ENCODE measurements at regions not wholly inside any gene's neighbourhood (a gene's known extent, or its start where the extent isn't known, plus 50 kb on each side); places are given as distances from the start of the nearest gene placed in this dataset.

DNA sequence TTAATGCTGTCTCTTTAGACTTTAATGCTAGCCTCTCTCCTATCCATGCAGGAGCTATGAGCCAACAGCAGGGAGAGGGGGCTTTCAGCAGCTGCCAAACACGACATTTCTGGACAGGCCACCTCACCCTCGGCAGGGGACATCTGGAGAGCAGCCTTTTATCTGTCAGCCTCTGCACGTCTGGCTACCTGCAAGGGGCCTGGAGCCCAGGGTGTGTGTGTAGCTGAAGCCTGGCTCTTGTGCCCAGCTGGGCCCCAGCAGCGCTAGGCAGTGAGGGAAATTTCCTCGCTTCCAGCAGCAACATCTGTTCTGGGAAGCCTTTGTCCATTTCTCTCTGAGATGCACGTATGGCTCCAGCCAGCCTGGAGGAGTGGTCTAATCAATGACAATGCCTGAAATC, 728.7 kb upstream of the ID2 start:
- Mint-ChIP-seq H3K4me1 (ENCODE audit: low read depth in 2 of 2) (no peaks in the 10 kb centered on the region), H3K27ac (no peak overlapping the region), H3K9me3 (no peaks in the 10 kb centered on the region), H3K4me3 (no peak overlapping the region), H3K27me3 (peaks cover 0 to 8% of the 10 kb centered on the region in 2 donors), H3K36me3 (ENCODE audit: insufficient read depth) (peaks cover 3% of the 10 kb centered on the region)
- DNase-seq (no peak), ATAC-seq (replicated peaks) (no peak)

DNA sequence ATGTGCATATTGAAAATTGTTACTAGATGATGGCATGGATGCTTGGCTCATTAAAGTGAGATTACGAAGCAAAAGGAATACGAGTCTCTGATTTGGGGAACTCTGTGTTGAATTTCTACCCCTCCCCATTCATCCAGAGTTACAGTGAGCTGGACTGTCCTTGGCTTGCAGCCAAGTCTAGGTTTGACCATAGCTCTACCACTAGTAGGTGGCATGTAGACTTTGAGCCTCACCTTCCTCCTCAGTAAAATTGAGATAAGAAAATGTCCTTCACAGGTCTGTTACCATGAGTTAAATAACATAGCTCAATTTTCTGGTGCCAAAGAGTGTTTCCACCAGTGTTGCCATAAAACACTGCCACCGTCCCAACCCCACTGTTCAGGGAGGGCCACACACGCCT, 727.6 kb upstream of the ID2 start:
- Mint-ChIP-seq H3K36me3 (ENCODE audit: insufficient read depth) (peaks cover 3% of the 10 kb centered on the region), H3K9me3 (no peaks in the 10 kb centered on the region), H3K4me1 (ENCODE audit: low read depth in 2 of 2) (no peaks in the 10 kb centered on the region), H3K27me3 (peaks cover 0 to 2% of the 10 kb centered on the region in 2 donors), H3K4me3 (no peak overlapping the region), H3K27ac (no peak overlapping the region)
- ATAC-seq (replicated peaks), result no peak
- DNase-seq, result no peak

DNA sequence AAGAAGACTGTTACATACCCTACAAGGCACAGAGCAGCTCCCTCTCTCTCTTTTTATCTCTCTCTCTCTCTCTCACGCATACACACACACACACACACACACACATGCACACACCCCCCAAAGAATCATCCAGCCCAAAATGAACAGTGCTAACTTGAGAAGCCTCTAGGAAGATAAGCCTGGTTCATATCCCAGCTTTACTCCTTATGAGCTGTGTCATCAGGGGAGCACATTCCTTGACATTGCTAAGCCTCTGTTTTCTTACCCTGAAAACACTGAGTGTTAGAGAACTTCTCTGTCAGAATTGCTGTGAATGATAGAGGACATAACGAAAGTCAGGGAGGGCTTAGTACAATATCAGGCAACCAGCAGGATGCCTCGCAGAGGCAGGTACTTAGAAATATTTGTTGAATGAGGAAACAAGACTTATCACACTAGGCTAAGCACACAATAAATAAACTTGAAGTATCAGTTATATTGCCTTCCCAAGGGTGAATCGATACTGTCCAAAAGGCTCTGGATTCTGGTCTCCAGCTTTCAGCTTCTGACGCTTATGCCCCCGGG, 725.6 kb upstream of the ID2 start:
- no peak overlapping the region for H3K27ac Mint-ChIP-seq
- no peaks in the 10 kb centered on the region for H3K9me3 Mint-ChIP-seq
- DNase-seq, result no peak
- peaks cover 3% of the 10 kb centered on the region for H3K36me3 Mint-ChIP-seq (ENCODE audit: insufficient read depth)
- no peak overlapping the region for H3K4me3 Mint-ChIP-seq
- H3K4me1 Mint-ChIP-seq (ENCODE audit: low read depth in 2 of 2), result no peaks in the 10 kb centered on the region
- no peaks in the 10 kb centered on the region for H3K27me3 Mint-ChIP-seq
- ATAC-seq (replicated peaks), result no peak

DNA sequence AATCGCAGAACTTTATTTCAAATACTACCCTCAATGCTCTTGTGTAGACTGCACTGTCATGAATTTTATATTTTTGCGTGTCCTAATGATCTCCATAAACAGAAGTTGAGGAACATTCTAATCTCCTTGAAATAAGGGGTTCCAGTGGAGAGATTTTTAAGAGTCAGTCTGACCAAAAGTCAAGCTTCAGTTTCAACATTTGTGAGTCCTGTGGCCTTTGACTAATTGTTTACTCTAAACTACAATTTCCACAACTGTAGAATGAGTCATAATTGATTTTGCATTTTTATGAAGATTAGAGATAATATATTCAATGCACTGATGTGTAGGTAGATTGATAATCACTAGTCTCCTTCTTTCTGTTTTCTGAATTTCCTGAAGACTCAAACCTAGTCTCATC, 720.3 kb upstream of the ID2 start:
- Mint-ChIP-seq H3K27me3 (no peaks in the 10 kb centered on the region), H3K9me3 (no peaks in the 10 kb centered on the region), H3K4me1 (ENCODE audit: low read depth in 2 of 2) (no peaks in the 10 kb centered on the region), H3K27ac (no peak overlapping the region), H3K4me3 (no peak overlapping the region), H3K36me3 (ENCODE audit: insufficient read depth) (no peaks in the 10 kb centered on the region)
- ATAC-seq (replicated peaks) (no peak), DNase-seq (no peak)

DNA sequence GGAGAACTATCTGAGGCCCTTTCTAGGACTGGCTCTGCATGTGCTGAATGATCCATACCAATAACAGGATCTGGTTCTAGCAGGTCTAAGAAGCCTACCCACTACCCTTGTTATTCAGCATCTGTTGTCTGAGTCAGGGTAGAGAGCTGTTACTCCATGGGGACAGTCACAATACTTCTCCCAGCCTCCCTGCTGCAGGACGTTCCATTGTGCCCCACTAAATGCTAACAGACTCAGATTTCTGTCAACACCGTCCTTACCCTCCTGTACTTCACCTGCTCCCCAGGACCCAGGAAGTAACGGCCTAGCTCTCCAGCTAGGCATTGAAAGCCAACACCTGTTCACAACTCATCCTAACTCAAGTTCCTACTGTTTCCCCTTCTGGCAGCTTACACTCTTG, 719.7 kb upstream of the ID2 start:
- no peak for DNase-seq
- Mint-ChIP-seq H3K27me3 (no peaks in the 10 kb centered on the region), H3K4me1 (ENCODE audit: low read depth in 2 of 2) (no peaks in the 10 kb centered on the region), H3K4me3 (no peak overlapping the region), H3K27ac (no peak overlapping the region), H3K36me3 (ENCODE audit: insufficient read depth) (no peaks in the 10 kb centered on the region), H3K9me3 (no peaks in the 10 kb centered on the region)
- ATAC-seq (replicated peaks), result no peak

DNA sequence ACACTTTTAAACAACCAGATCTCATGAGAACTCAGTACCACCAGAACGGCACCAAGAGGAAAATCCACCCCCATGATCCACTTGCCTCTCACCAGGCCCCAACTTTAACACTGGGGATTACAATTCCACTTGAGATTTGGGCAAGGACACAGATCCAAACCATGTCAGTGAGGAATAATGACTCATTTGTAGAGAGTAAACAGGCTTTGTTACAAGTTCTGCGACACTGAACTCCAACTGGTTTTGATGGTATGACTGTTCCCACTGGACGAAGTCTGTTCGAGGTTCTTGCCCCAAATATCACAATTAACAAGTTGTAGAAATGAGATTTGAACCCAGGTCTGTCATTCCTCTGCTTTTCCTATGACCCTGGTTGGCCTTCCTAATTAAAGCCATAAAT, 718.1 kb upstream of the ID2 start:
- no peaks in the 10 kb centered on the region for H3K9me3 Mint-ChIP-seq
- no peak for ATAC-seq (replicated peaks)
- no peaks in the 10 kb centered on the region for H3K4me1 Mint-ChIP-seq (ENCODE audit: low read depth in 2 of 2)
- no peak overlapping the region for H3K4me3 Mint-ChIP-seq
- H3K36me3 Mint-ChIP-seq (ENCODE audit: insufficient read depth), result no peaks in the 10 kb centered on the region
- no peak overlapping the region for H3K27ac Mint-ChIP-seq
- DNase-seq, result no peak
- no peaks in the 10 kb centered on the region for H3K27me3 Mint-ChIP-seq

DNA sequence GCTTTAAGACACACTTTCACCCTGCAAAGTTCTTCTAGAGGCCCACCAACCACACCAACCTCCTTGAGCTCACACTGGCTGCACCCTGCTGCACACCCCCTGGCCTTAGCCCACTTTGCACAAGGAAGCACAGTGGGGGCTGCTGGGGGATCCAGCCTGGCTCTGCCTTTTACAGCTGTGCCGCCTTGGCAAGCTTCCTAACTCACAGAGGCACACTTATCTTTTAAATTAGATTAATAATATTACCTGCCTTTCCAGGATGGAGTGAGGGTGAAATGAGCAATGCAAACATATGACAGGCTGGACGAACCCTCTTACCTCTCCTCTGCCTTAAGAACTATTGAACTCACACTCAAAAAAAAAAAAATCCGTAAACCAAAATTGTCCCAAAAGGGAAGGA, 715.8 kb upstream of the ID2 start:
- DNase-seq (no peak), ATAC-seq (replicated peaks) (no peak)
- Mint-ChIP-seq H3K27me3 (no peaks in the 10 kb centered on the region), H3K36me3 (ENCODE audit: insufficient read depth) (no peaks in the 10 kb centered on the region), H3K4me3 (no peak overlapping the region), H3K9me3 (no peaks in the 10 kb centered on the region), H3K27ac (no peak overlapping the region), H3K4me1 (ENCODE audit: low read depth in 2 of 2) (no peaks in the 10 kb centered on the region)

DNA sequence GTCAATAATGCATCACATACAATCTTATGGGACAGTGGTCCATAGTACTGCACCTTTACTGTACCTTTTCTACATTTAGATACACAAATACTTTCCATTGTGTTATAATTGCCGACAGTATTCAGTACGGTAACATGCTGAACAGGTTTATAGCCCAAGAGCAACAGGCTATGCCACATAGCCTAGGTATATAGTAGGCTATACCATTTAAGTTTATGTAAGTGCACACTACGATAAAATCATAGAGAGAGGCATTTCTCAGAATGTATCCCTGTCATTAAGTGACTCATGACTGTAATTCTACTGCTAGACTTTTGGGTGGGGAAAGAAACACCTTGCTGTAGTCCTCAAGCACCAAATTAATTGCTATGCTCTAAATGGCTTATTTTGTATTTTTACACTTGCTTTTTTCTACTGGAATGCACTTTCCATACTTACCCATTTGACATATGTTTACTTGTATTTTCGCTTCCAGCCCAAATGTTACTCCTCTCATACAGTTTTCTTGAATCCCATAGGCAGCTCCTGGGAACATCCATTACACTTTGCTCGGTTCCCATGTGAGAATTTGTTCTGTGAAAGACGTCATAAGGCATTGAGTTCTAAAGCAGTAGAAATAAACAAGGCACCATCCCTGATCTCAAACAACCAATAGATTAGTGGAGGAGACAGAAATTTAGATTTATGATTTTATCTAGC, 714.0 kb upstream of the ID2 start:
- Mint-ChIP-seq H3K27ac (no peak overlapping the region), H3K9me3 (no peaks in the 10 kb centered on the region), H3K27me3 (no peaks in the 10 kb centered on the region), H3K36me3 (ENCODE audit: insufficient read depth) (no peaks in the 10 kb centered on the region), H3K4me3 (no peak overlapping the region), H3K4me1 (ENCODE audit: low read depth in 2 of 2) (no peaks in the 10 kb centered on the region)
- ATAC-seq (replicated peaks), result no peak
- no peak for DNase-seq

DNA sequence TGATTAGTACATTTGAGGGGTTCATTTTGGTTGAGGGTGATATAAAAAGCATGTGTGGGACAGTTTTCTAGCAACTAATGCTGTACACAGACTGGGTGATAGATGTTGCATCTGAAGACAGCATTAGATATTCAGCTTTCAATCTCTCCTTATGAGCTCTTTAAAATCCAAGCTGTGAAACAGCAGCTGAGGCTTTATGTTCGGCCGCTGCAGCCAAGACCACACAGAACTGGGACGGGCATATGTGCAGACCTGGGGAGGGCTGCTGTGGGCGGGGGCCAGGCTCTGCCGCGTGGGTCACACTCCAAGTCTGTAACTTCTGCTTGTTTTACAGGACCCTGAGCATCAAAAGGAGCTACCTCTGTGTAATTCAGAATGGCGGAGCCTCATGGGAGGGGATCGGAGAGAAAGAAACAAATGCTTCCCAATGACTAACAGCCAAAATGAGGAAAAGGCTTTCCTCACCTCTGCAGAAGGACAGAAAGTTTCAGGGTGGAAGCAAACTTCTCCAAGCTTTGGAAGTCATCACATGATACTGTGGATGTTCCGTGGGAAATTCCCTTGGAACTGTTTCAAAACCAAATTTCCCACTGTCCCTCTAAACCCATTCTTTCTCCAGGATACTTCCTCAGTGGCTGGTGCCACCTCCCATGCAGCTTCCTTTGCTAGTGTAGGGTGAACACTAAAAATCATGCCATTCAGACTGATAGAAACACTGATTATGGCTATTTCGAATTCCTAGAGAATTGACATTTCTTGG, 711.9 kb upstream of the ID2 start:
- H3K9me3 Mint-ChIP-seq, result no peaks in the 10 kb centered on the region
- no peaks in the 10 kb centered on the region for H3K36me3 Mint-ChIP-seq (ENCODE audit: insufficient read depth)
- DNase-seq (no peak), ATAC-seq (replicated peaks) (no peak)
- H3K4me1 Mint-ChIP-seq (ENCODE audit: low read depth in 2 of 2), result no peaks in the 10 kb centered on the region
- H3K27ac Mint-ChIP-seq, result no peak overlapping the region
- no peak overlapping the region for H3K4me3 Mint-ChIP-seq
- H3K27me3 Mint-ChIP-seq, result peaks cover 0 to 7% of the 10 kb centered on the region in 2 donors

DNA sequence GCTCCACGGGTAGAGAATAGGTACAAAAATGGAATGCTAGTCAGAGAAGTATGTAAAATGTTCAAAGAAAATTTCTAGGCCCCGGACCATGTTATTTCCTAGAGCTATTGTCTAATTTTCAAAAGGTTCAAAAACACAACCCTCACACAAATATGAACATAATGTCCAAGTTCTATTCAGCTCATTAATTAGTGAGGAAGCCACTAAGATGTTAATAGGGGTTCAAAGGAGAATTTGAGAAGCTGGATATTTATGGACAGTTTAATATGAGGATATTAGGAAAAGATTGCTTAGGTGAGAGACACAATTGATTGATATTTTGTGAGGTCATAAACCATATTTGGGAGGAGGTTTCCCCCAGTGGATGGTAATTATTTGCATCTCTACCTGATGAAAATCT, 710.6 kb upstream of the ID2 start:
- peaks cover 0 to 7% of the 10 kb centered on the region in 2 donors for H3K27me3 Mint-ChIP-seq
- no peak for DNase-seq
- no peaks in the 10 kb centered on the region for H3K9me3 Mint-ChIP-seq
- H3K4me3 Mint-ChIP-seq, result no peak overlapping the region
- no peaks in the 10 kb centered on the region for H3K36me3 Mint-ChIP-seq (ENCODE audit: insufficient read depth)
- no peak for ATAC-seq (replicated peaks)
- H3K27ac Mint-ChIP-seq, result no peak overlapping the region
- no peaks in the 10 kb centered on the region for H3K4me1 Mint-ChIP-seq (ENCODE audit: low read depth in 2 of 2)

DNA sequence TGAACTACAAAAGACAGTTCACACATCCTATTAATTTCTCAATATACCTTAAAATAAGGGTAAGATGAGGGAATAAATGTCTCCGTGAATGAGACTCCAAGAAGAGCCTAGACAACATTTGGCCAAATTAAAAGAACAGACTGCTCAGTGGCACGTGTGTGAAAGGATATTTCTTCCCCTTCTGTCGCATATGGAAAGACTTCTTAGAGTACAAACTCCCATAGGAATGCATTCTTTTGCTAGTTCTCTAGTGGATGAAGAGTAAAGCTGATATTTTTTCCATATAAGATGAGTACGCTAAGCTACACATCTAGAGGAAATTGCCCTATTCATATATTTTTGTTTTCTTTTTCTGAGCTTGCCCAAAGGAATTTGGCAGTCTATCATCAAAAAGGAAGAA, 710.0 kb upstream of the ID2 start:
- H3K27ac Mint-ChIP-seq, result no peak overlapping the region
- no peak for ATAC-seq (replicated peaks)
- no peaks in the 10 kb centered on the region for H3K4me1 Mint-ChIP-seq (ENCODE audit: low read depth in 2 of 2)
- DNase-seq, result no peak
- no peak overlapping the region for H3K4me3 Mint-ChIP-seq
- no peaks in the 10 kb centered on the region for H3K9me3 Mint-ChIP-seq
- peaks cover 0 to 7% of the 10 kb centered on the region in 2 donors for H3K27me3 Mint-ChIP-seq
- H3K36me3 Mint-ChIP-seq (ENCODE audit: insufficient read depth), result no peaks in the 10 kb centered on the region

DNA sequence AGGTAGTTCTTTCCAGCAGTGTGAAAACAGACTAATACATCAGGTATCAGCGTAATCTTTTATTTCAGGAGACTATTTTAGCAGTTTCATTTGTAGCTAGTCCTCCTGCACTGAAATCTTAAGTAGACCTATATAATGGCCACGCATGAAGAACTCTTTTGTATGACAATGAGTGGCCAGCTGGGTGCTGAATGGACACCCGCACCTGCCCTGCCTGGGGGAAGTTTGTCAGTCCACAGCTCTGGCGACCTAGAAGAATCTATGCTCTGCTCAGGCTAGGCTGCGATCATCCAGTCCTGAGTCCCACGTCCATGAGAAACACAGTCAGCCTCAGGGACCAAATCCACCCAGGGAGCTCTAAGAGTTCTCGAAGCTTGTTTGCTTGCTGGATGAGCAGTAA, 709.2 kb upstream of the ID2 start:
- no peaks in the 10 kb centered on the region for H3K9me3 Mint-ChIP-seq
- no peak overlapping the region for H3K27ac Mint-ChIP-seq
- H3K4me1 Mint-ChIP-seq (ENCODE audit: low read depth in 2 of 2), result no peaks in the 10 kb centered on the region
- no peak for DNase-seq
- no peaks in the 10 kb centered on the region for H3K36me3 Mint-ChIP-seq (ENCODE audit: insufficient read depth)
- H3K27me3 Mint-ChIP-seq, result peaks cover 0 to 7% of the 10 kb centered on the region in 2 donors
- no peak for ATAC-seq (replicated peaks)
- H3K4me3 Mint-ChIP-seq, result no peak overlapping the region

DNA sequence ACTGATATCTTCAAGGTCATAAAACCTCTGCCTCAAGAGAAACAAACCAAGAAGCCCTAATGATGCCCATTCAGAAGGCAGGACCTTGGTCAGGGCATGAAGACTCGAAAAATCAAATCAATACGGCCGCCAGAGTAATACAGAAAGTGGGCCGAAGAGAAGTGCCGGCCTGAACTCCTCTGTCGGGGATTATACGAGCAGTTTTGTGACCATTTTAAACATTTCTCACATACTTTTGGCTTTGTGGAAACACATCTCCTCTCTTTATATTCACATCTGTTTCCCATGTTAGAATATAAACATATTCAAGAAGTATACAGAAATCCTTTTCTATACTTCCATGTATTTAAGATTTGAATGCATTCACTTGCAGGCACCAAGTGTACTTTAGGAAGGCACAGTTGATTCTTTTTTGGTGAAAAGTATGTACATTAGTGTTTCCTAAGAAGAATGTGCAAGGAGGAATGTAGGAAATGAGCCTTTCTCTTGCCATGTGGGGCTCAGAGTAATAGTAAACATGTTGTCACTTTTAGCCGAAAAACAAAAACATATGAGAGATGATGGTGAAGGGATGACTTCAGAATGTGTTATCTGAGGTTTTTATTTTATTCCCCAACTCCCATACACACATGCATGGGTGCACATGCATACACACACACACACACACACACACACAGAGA, 707.9 kb upstream of the ID2 start:
- Mint-ChIP-seq H3K27ac (no peak overlapping the region), H3K4me3 (no peak overlapping the region), H3K36me3 (ENCODE audit: insufficient read depth) (no peaks in the 10 kb centered on the region), H3K9me3 (no peaks in the 10 kb centered on the region), H3K27me3 (peaks cover 0 to 7% of the 10 kb centered on the region in 2 donors), H3K4me1 (ENCODE audit: low read depth in 2 of 2) (no peaks in the 10 kb centered on the region)
- no peak for ATAC-seq (replicated peaks)
- no peak for DNase-seq

DNA sequence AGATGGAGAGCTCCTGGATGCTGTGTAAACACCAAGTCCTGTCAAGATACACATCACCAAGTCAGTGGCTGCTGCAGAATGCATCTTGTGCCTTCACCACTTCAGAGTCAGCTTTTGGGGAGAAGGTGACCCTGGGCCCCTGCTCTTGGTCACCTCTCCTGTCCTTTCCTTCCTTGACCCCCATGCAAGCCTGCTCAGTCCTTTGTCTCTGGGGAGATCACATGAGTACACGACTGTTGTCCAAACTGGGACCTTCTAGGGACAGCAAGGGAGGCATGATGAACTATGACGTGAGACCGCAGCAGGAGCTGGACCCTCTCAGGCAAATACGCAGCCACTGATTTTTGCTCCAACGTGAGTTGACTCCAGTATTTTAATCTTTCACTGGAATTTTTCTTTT, 706.9 kb upstream of the ID2 start:
- DNase-seq, result no peak
- Mint-ChIP-seq H3K4me1 (ENCODE audit: low read depth in 2 of 2) (no peaks in the 10 kb centered on the region), H3K36me3 (ENCODE audit: insufficient read depth) (no peaks in the 10 kb centered on the region)

More for the DNA sequence above, 706.9 kb upstream of the ID2 start:
- no peak overlapping the region for H3K4me3 Mint-ChIP-seq
- no peak for ATAC-seq (replicated peaks)
- H3K9me3 Mint-ChIP-seq, result no peaks in the 10 kb centered on the region
- peaks cover 0 to 7% of the 10 kb centered on the region in 2 donors for H3K27me3 Mint-ChIP-seq
- no peak overlapping the region for H3K27ac Mint-ChIP-seq
